Naive thymus-derived CD8-positive, alpha-beta T cell (primary cell): ENCODE measurements at regions not wholly inside any gene's neighbourhood (a gene's known extent, or its start where the extent isn't known, plus 50 kb on each side); places are given as distances from the start of the nearest gene placed in this dataset.
A peak's percentile ranks its signal among the peaks of the same experiment; 100 is the strongest.
"Not testable (repeated sequence)": the region's sequence is repeated elsewhere in the genome, so short reads cannot be mapped to it uniquely, and the experiment has no call there.

Experiments
- ATAC-seq, 2 donors: fragments of 150-1000 bp; cut with Tn5 transposase in 1 of 2; sonication (Bioruptor Pico), chemical (Tn5 transposase) in 1 of 2; 1 replicate in 1 of 2; 2 replicates in 1 of 2; pipeline ENCODE4 v1.10.0; 2021; ENCODE audit warnings: mild to moderate bottlenecking in 2 of 2, moderate library complexity in 2 of 2
- POLR2A ChIA-PET: fragments of 350-600 bp; sonication (Branson Sonifier 250); formaldehyde crosslinking; loops from one replicate; lab custom pipeline; 2021; ENCODE audit warnings: antibody characterized with exemption; lab: Charles Lee
- DNase-seq, 10 donors: peaks; one replicate each; pipeline versions ENCODE4 v3.0.0 to v3.0.0-alpha.2; 2020 to 2022
- H3K27ac Mint-ChIP-seq, 10 donors: one replicate each; pipeline ENCODE4 v1.8.0; 2020 to 2022; ENCODE audit warnings: mild to moderate bottlenecking in 10 of 10, mixed read lengths in 10 of 10, moderate library complexity in 4 of 10, inconsistent platforms in 1 of 10
- H3K27me3 Mint-ChIP-seq, 5 donors: one replicate each; pipeline ENCODE4 v1.8.0; 2021 to 2022; ENCODE audit warnings: mixed read lengths in 5 of 5
- H3K36me3 Mint-ChIP-seq, 3 donors: one replicate each; pipeline ENCODE4 v1.8.0; 2020 to 2022; ENCODE audit warnings: mixed read lengths in 3 of 3, mild to moderate bottlenecking in 2 of 3, inconsistent platforms in 1 of 3
- H3K4me1 Mint-ChIP-seq, 4 donors: one replicate each; pipeline ENCODE4 v1.8.0; 2021 to 2022; ENCODE audit warnings: mixed read lengths in 4 of 4
- H3K4me3 Mint-ChIP-seq, 10 donors: one replicate each; pipeline ENCODE4 v1.8.0; 2020 to 2022; ENCODE audit warnings: mild to moderate bottlenecking in 10 of 10, mixed read lengths in 10 of 10, moderate library complexity in 6 of 10, inconsistent platforms in 1 of 10
- H3K9me3 Mint-ChIP-seq, 9 donors: one replicate each; pipeline ENCODE4 v1.8.0; 2020 to 2022; ENCODE audit warnings: mixed read lengths in 9 of 9, mild to moderate bottlenecking in 3 of 9, inconsistent platforms in 1 of 9, moderate library complexity in 1 of 9

DNA sequence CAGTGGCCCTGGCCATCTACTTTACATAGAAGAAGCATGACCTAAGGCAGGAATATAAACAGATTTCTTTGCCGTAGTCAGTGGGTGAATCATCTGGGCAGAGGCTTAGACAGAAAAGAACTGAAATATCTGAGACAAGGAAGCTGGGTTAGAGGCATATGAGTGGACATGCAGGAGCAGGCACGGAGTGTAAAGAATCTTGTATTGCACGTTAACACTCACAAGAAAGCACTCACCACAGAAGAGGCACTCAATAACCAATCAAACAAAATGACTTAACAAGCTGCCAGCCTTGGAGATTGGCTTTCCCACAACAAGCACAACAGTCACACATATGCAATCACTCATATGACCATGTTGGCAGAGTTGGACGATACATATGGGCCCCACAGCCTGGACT lies 364.9 kb downstream of the FOXD4L5 start:
- POLR2A ChIA-PET, H3K36me3 Mint-ChIP-seq, H3K27me3 Mint-ChIP-seq, DNase-seq, ATAC-seq, H3K4me3 Mint-ChIP-seq, H3K9me3 Mint-ChIP-seq, H3K27ac Mint-ChIP-seq, H3K4me1 Mint-ChIP-seq: not testable (repeated sequence)

DNA sequence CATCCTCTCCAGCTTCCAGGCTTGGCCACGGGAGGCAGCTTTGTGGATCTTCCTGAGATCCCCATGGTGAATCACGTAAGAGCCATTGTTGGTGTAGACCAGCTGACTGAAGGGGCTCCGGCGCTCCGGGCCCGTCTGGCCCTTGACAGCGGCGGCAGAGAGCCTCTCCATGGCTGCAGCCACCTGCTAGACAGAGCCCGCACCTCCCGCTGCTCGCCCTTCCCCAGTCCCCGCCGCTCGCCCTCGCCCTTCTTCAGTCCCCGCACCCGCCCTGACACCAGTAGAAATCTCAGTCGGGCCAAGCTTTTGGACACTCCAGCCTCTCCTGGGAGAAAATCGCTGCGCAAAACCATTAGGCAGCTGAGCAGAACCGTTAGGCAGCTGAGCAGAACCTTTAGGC lies 396.4 kb downstream of the FOXD4L5 start:
- ATAC-seq, H3K4me3 Mint-ChIP-seq, POLR2A ChIA-PET: not testable (repeated sequence)

DNA sequence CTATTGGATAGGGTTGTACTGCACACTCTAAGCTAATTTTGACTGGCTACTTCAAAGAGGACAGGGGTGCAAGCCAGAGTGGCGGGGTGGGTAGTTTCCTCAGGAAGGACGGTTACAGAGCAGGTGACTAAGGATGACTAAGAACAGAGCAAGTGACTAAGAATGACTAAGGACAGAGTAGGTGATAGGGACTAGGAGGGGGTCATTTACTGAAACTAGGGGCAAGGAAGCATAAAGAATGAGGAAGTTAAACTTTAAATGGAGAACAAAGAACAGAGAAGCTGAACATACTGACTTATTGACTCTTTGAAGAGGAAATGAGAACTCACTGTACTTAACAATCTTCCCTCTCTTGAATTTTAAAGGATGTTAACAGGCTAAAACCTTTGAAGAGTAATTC lies 414.4 kb downstream of the FOXD4L5 start:
- ATAC-seq, POLR2A ChIA-PET, H3K36me3 Mint-ChIP-seq, H3K4me3 Mint-ChIP-seq, H3K9me3 Mint-ChIP-seq, H3K4me1 Mint-ChIP-seq, H3K27ac Mint-ChIP-seq, H3K27me3 Mint-ChIP-seq: not testable (repeated sequence)
- peak in 1 of 10 donors; percentile 1 for DNase-seq

More for the DNA sequence above, 396.4 kb downstream of the FOXD4L5 start:
- not testable (repeated sequence) for H3K4me1 Mint-ChIP-seq, H3K27me3 Mint-ChIP-seq, H3K36me3 Mint-ChIP-seq, H3K27ac Mint-ChIP-seq, H3K9me3 Mint-ChIP-seq
- DNase-seq = peak in 1 of 10 donors; percentile 45
